SKM-1 (cell line): ENCODE measurements at regions not wholly inside any gene's neighbourhood (a gene's known extent, or its start where the extent isn't known, plus 50 kb on each side); places are given as distances from the start of the nearest gene placed in this dataset.

ENCODE experiments used
- DNase-seq: peaks from one replicate; lab custom pipeline; 2025; ENCODE audit not compliant: unreplicated experiment; lab: John Stamatoyannopoulos, UW

DNA sequence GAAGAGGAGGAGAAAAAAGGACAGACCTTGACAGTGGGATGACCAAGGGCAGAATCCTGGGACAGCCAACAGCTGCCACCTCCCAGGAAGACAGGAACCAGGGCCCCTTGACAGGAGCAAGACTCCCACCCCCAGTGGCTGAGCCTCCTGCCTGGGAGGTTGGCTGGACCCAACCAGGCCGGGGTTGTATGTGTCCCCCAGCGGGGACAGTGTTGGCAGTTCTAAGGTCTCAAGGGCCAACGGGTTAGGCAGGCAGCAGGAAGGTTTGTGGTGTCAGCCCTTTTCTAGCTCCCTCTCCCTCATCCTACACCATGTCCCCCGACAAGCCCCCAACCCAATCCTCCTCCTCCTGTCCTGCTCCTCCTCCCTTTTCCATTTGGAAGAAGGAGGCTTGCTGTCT lies 126.2 kb downstream of the MRM1 start:
- DNase-seq: no peak

DNA sequence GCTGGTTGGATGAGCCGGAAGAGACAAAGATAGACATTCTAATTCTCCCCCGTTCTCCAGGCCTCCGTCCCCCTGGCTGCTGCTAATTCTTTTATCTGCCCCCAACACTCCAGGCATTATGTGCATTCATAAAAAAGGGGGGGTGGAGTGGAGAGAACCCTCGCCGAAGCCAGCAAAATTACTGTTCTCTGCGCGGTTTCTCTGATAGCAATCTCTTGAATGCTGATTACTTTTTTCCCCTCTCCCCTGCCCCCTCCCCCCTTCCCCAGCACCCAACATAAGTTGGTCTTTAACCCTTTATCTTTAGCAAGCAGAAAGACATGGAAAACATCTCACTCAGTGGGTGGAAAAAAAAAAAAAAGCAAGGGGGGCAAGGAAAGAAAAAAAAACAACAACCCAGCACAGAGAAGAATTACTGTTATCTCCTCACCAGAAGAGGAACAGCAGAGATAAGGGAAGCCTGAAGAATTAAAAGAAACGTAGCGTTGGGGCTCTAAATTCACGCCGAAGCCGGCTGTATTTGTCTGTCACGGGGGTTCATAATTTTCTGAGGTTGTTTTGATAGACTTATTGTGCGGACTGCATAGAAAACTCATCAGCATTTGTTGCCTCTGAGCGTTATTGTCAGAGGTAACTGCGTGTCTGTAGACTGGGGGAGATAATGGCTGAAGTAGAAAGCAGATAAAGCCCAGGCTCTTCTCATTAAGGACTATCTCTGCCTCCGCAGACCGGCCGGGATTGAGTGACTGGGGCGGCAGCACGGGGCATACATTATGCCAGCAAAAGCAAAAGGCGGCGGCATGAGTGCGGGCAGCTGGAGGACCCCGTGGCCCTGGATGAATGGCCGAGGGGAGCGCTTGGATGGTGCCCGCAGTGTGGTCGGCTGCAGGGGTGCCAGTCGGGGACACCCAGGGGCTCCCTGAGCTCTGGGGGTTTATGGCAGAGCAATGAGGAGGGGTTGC lies 126.9 kb downstream of the MRM1 start:
- DNase-seq: no peak

DNA sequence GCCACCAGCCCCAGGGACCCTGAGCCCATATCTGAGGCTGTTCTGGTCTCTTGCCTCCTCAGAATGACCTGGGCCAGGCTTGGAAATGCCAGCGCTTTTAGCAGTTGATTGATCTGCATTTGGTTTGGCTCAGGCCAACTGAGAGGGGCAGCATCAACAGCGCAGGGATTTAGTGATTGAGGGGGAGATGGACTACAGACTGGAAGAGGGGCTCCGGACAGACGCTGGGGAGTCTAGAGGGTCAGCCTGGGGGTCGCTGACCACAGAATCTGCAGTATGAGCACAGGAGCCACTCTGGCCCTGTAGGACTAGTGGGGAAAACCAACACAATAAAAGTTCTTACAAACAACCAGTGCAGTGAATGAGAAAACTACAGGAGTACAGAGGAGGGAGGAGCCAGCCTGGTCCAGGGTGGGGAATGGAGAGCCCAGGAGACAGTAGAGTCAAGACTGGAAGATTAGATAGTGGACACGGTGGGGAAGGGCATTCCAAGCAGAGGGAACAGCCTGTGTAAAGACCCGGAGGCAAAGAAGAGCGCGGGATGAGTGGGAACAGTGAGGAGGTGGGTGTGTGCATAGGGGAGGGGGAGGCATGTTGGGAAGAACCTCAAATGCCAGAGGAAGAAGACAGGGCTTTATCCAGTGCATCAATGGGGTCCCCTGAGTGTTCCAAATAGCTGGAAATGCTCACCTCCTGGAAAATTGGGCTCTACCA lies 128.9 kb downstream of the MRM1 start:
- no peak for DNase-seq

DNA sequence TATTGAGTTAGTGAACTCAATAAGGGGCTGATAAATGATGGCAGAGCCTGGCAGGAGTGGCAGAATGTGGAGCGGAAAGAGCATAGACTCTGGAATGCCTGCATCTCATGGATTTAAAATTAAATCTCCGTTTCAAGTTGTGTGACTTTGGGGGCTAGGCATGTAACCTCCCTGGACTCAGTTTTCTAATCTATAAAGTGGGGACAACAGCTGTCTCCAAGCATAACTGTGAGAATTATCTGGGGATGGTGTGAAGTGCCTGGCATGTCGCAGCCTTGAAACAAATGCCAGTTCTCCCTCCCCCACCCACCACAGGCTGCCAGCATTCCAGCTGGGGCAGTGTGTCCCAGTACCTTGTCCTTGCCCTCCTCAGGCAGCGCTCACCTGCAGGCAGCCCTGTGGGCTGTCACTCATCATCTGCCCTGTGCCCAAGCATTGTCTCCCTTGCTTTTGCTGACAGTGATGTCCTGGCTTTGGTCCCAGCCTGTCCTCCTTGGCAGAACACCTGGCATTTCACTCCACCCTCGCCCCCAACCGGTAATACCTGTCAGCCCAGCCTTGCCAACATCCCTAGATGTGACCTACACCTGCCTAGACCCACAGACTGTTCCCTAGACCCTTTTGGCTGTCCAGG lies 129.6 kb downstream of the MRM1 start:
- no peak for DNase-seq

DNA sequence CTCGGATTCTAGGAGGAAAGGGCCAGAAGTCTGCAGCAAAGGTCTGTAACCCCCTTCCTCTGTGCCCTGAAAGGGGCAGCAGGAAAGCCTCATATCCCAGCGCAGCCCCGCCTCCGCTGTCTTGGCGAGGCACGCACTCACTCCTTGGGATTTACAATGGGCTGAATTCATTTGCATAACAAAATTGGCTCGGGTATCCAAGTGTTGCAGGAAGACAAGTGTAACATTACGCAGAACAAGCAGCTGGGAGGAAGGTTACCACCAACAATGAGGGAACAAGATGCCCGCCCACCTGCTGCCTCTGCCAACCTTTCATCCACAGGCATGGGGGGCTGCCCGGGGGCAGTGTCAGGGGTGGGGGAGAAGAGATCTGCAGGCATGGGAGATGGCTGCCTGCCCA lies 130.4 kb downstream of the MRM1 start:
- no peak for DNase-seq

DNA sequence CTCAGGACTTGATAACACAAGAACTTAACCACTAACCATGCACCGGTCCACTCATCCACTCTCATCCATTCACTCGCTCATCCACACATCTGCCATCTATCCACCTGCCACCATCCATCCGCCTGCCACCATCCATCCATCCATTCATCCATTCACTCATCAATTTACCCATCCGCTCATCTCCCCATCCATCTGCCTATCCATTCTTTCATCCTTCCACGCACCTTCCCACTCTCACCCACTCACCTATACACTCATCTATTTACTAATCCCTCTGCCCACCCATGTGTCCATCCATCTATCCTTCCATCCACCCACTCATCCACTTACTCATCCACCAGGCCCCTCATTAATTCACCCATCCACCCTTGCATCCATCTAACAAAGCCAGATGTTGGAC lies 131.0 kb downstream of the MRM1 start:
- DNase-seq: no peak

DNA sequence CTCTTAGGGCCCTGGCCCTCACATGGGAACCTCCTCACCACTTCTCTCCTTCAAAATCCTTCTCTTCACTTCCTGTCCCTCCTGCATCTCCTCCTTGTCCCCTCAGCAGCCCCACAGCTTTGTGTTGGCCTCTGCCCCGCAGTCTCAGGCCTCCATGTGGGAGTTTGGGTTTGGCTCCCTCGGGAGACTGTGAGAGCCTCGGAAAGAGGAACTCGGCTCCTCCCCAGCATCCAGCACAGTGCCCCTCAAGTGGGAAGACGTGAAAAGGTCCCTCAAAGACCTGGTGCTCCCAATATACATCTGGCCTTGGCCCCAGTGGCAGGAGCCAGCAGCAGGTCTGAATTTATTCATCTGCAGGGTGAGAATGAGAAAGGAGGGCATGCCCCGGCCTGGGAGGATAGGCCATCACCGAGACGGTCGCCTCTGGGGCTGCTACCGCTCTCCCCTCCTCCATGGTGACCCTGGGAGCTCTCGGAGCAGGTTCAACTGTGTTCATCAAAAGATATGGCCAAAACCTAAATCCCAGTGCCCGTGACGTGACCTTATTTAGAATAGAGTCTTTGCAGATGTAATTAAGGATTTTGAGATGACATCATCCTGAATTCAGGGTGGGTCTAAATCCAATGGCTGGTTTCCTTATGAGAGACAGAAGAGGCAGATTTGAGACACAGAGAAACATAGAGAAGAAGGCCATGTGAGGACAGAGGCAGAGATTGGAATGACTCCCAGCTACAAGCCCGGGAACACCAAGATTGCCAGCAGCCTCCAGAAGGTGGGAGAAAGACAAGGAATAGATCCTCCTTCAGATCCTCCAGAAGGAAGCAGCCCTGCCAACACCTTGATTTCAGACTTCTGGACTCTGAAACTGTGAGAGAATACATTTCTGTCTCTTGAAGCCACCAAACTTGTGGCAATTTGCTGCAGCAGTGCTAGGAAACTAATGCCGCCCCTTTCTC lies 135.1 kb downstream of the MRM1 start:
- DNase-seq: no peak

DNA sequence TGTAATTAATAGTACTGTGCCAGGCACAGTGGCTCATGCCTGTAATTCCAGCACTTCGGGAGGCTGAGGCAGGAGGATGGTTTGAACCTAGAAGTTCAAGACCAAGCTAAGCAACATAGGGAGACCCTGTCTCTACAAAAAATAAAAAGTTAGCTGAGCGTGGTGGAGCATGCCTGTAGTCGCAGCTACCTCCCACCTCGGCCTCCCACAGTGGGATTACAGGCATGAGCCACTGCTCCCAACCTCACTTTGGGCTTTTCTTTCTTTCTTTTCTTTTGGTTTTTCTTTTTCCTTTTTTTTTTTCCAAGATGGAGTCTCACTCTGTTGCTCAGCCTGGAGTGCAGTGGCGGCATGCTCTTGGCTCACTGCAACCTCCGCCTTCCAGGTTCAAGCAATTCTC lies 137.8 kb downstream of the MRM1 start:
- DNase-seq: no peak

DNA sequence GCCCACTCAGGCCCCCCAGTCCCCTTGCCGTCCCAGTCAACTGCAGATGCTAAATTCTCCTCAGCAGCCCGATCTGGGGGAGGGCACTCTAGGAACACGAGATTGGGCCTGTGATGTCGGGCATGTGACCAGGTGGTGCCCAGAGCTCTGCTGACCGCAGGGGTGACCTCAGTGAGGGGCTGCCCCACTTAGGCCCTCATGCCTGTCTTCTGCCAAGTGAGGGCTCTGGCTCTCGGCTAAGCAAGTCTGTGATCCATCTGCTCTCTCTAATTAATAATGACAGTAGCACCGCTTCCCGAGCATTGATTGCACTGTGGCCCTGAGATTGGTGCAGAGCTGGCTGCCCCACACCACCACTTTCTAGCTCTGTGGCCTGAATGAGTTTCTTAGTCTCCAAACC lies 138.8 kb downstream of the MRM1 start:
- DNase-seq: no peak

DNA sequence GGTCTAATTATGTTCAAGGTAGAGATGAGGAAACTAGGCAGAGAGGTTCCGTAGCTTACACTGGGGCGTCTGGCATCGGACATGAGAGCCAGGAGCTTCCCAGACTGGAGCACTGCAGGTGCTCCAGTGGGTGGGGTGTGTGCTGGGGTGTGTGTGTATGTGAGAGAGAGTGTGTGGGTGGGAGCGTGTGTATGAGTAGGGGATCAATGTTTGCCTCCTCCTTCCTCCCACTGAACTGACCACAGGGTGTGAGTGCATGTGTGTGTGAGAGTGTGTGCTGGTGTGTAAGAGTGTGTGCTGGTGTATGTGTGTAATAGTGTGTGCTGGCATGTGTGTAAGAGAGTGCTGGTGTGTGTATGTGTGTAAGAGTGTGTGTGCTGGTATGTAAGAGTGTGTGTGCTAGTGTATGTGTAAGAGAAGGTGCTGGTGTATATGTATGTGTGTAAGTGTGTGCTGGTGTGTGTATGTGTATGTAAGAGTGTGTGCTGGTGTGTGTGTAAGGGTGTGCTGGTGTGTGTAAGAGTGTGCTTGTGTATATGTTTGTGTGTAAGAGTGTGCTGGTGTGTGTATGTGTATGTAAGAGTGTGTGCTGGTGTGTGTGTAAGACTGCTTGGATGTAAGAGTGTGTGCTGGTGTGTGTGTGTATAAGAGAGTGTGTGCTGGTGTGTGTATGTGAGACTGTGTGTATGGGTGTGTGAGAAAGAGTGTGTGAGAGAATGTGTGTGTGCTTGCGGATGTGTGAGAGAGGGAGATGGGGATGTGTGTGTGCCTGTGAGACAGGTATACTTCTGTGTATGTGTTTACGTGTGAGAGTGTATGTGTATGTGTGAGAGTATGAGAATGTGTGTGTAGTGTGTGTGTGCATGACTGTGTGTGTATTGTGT lies 139.9 kb downstream of the MRM1 start:
- no peak for DNase-seq

DNA sequence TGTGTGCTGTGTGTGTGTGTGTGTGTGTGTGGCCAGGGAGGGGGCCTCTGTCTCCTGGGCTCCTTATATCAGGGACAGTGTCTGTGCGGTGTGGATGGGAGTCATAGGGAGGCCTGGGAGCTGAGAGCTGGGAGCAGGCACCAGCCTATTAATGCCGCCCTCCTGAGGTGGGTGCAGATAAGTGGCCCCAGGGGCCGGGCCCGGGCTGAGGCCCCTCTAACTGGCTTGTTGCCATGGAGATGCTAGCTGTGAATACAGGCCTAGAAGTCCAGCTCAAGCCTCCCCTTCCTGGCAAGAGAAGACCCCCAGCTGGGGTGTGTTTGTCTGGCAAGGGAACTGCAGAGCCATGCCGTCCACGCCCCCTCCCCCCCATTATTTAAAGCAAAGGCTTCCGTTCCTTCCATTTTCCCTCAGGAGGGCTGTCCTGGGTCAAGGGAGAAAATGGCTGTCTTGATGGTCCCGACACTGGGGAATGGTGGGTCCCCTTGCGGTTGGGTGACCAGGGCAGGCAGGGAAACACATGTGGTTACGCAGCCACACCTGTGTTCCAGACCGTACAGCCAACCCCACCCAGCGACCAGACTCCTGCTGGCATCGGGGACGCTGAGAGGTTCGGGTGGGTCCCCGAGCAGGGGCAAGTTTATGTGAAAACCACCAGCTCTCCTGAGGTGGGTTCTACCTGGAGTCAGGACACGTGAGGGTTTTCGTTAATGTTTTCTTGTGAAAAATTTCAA lies 141.1 kb downstream of the MRM1 start:
- DNase-seq: no peak

DNA sequence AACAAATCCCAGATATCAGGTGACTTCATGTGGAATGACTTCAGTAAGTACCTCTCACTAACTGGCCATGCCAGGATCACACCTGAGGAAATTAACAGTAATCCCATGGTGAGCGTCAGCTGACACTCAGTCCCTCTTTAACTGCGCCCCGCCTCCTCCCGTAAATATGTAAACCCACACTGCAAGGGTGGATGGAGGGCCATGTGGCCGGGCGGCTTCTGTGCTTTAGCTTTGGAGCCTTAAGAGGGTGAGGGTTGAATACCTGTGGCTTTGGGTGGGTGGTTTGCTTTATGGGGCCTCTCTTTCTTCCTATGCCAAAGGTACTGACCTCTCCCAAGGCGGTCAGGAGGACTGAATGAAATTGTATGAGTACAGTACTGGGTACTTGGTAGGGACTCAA lies 141.7 kb downstream of the MRM1 start:
- DNase-seq: no peak

DNA sequence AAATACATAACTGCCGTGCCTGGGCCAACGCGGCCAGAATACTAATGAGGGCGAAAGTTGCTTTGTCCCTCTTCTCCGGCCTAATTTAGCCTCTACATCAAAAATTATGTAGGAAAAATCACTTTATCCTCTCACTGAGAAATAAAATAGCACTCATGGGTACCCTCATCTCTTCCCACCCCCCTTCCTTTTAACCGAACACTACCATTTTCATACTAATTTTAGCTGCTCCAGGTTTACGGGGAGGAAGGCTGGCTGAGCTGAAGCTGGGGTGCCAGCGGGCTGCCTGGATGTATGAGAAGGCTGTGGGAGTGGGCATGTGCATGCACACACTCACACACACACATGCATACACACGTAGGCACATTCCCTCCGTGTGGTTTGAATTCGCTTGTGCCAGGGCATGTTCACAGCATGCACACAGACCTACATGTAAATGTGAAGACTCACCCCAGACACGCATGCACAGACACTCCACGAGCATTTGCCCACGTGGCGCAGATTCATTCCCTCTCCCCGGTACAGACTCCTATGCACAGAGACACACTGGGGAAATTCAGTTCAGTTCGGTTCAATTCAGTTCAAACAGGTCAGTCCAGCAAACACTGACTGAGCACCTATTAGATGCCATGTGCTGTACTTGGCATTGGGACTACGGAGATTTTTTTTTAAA lies 145.1 kb downstream of the MRM1 start:
- DNase-seq: no peak

DNA sequence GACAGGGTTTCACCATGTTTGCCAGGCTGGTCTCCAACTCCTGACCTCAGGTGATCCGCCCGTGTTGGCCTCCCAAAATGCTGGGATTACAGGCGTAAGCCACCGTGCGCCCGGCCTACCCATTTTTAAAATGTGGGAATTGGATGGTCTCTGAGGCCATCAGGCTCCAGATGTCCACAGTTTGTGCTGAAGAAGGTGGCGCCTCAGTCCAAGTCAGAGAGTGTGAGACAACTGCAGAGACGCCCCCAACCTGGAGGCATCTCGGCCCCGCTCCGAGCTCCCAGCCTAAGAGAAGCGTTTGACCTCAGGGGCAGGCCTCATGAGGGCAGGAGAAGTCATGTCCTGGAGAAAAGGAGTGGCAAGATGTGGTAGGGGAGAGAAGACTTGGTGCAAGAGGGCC lies 146.5 kb downstream of the MRM1 start:
- no peak for DNase-seq

DNA sequence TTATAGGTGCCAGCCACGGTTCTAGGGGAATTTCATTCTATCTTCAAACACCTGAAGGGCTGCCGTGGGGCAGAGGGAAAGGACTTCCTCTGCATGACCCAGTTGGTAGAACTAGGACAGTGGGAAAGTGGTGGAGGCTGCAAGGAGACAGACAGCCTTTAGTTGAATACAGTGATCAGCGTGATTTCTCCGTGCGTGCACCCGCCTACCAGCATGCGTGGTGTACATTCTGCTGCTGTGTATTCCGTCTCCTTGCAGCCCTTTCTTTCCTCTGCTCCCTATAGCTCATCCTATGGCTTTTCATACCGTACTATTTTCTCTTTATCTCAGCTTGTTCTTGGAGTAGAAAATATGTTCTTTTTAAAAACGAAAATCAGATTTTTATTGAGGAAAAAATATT lies 146.9 kb downstream of the MRM1 start:
- no peak for DNase-seq

DNA sequence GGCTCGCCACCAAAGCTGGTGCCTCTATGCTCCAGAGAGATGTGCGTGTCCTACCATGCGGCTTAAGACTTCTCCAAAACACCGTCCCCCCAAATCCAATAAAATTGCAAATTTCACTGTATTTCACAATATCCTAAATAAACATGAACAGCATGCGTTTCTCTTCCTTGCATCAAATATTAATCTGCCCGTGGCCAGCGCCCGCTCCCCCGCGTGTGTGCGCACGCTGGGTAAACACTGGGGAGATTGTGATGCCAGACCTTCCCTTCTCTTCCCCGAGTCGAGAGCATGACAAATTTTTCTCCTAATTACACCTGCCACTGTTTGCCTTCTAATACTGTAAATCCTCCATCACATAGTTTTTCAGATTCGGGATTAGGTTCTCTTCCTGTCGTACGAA lies 148.1 kb downstream of the MRM1 start:
- DNase-seq: no peak

DNA sequence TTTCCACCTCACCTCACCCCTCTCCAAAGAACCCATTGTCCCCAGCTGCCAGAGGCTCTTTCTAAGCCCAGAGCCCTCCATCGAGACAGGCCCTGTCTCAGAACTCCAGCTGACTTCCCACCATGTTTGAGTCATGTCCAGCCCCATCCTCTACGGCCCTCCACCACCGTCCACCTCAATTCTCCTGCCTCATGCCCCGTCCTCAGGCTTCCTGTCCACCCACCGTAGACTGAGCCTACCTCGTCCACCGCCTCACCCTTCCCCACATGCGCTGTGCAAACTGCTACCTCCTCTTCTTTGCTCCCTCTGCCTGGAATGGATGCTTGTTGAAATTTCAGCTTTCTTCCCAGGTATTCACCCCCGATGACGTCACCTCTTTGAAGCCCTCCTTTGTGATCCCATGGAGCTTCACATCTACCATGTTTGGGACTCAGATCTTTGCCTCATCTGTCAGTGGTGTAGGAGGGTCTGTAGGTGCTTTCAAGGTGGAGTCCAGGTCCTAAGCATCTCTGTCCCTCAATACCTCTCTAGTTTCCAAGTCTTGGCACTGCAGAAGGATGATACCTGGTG lies 149.0 kb downstream of the MRM1 start:
- DNase-seq: no peak
